Endothelial cell of hepatic sinusoid (primary cell): ENCODE measurements at regions not wholly inside any gene's neighbourhood (a gene's known extent, or its start where the extent isn't known, plus 50 kb on each side); places are given as distances from the start of the nearest gene placed in this dataset.

Experiments
- in situ Hi-C: cut with HindIII; loops from 2 replicates; pipeline ENCODE4 v1.10.0; 2017; ENCODE audit warnings: low sequenced_read_pairs

DNA sequence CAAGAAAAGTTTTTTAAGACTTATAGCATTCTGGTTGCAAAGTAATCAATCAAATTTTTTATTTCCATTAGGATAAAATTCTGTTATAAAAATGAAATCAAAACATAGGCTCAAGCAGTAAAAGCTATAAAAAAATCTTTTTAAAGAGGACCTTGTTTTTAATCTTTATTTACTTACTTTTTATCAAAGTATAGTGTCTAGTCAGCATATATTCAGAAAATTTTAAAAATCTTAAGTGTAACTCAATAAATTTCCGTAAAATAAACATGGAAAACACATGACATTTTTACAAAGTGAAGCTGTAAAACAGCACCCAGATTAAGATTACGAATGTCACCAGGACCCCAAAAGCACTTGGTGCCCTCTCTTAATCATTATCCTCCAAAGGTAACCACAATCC, 302.4 kb downstream of the TMEM161B start:
- in situ Hi-C loops: no loop called here

DNA sequence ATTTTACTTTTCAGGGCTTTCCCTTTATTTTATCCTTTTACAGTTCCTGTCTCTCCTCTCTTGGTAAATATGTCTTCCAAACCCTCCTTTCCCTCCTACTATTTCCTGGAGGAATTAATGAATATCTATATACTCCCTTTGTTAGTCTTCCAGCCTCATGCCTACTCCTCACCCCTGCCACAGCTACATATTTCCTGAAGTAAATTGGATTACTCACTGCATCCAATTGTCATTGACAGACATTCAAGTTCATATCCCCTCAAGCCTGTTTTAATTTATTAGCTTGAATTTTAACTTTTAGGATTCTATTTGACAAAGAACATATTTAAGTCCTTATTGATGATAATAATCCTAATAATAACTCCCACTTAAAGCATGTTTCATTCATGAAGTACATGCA, 314.5 kb downstream of the TMEM161B start:
- in situ Hi-C loops: no loop called here

DNA sequence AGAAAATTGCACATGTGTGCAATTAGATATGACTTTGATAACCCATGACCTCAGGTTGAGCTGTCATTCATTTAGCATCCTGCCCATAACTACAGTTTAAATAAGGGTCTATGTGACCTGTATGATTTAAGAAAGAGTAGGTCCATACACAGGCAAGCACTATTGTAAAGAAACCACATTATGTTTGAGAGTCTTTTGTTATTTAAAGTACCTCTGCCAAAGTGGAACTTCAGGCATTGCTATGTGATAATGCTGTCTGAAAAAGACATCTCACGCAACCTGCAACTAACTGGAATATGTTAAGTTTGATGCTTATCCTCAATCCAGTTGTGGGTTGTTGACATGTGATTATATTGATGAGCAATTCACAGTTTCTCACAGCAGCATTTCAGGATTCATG, 317.0 kb downstream of the TMEM161B start:
- in situ Hi-C loops: no loop called here

- in situ Hi-C loops: no loop called here
These were observed 318.7 kb downstream of the TMEM161B start for GRCh38 chr5:87949676-87950631.

- in situ Hi-C loops: no loop called here
These were observed 320.2 kb downstream of the TMEM161B start for GRCh38 chr5:87948486-87948885.

- in situ Hi-C loops: no loop called here
These were observed 322.4 kb downstream of the TMEM161B start for GRCh38 chr5:87946271-87946670.

DNA sequence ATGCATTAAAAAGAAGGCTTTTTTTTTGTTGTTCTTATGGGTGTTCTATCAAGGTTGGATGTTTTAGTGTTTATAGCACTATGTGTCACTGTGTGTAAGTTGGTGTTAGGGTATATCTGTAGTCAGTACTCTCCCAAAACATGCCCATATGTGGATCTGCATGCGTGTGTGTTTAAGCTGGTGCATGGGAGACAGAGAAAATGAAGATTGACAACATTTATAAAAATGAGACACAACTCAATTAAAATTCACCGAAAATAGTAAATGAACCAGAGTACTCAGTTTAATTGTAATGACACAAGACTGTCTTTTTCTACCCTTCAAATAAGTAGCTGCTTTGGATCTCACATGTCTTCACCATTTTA, 323.4 kb downstream of the TMEM161B start:
- in situ Hi-C loops: no loop called here

DNA sequence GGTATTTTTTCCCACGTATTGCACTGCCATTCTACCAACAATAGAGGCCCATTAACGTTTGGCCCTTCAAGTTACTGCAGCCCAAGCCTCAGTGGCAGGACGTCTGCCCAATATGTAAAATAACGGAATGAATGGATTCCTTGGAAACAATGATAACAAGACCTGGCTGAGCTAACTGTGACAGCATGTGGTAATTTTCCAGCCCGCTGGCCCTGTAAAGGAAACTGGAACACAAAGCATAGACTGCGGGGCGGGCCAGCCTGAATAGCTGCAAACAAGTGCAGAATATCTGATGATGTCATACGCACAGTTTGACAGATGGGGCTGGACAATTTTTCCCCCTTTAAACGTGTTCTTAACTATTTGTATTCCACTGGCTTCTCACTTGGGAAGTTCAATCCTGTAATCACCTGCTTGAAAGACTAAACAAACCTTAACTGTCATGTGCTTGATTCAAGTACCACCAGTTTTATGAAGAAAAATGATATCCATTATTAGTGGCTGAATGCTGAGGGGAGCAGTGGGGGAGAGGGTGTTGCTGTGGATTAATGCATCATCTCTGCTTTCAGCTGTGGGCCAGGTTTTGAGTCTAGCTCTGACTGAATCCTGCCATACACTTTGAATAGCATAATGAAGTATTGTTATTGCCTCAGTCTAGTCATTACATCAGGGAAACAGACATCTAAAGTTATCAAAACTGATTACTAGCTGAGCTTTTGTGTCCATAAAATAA, 323.9 kb downstream of the TMEM161B start:
- in situ Hi-C loops: no loop called here

GRCh38 chr5:87940775-87941174, 327.9 kb downstream of the TMEM161B start:
- in situ Hi-C loops: no loop called here

DNA sequence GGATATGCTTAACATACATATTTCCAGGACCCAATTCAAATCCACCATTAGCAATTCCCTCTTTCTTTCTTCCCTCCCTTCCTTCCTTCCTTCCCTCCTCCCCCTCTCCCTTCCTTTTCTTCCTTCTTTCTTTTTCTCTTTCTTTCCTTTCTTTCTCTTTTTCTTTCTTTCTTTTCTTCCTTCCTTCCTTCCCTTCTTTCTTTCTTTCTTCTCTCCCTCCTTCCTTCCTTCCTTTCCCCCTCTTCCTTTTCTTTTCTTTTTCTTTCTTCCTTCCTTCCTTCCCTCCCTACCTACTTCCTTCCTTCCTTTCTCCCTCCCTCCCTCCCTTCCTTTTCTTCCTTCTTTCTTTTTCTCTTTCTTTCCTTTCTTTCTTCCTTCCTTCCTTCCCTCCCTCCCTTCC, 332.0 kb downstream of the TMEM161B start:
- in situ Hi-C loops: no loop called here

- in situ Hi-C loops: no loop called here
These were observed 344.2 kb downstream of the TMEM161B start for GRCh38 chr5:87924436-87924835.

DNA sequence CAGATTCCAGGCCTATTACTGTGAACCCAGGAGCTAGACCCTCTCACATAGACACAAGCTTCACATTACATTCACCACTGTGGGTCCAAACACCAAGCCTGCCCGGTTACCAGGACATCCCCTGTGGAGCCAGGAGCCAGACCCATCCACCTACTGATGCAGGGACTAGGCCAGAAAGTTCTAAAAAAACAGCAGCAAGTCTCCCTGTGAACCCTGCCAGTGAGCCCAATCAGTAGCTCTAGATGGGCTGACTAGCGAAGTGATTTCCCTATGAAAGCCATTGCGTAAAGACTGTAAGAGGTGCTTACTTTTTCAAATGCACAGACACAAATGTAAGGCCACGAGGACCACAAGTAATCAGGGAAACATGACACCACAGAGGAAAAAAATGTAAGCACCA, 352.3 kb downstream of the TMEM161B start:
- in situ Hi-C loops: no loop called here

GRCh38 chr5:87912419-87912818, 356.2 kb downstream of the TMEM161B start:
- in situ Hi-C loops: no loop called here

DNA sequence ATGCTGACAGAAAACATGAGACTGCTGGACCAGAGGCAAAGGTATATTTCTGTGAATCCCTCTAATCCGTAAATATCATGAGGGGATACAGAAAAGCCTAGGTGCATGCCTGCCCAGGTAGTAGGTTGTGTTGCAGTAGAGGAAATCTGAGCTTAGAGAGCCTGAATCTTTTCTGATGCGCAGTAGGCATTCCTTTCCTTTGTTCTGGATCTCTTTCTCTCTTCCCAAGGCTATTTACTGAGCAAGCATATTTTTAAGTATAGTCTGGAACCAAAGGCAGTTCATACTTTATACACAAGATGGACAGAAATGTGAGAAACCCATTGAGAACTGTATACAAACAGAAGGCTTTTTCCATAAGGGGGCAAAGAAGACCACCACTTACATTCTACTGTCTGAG, 359.3 kb downstream of the TMEM161B start:
- in situ Hi-C loops: no loop called here

DNA sequence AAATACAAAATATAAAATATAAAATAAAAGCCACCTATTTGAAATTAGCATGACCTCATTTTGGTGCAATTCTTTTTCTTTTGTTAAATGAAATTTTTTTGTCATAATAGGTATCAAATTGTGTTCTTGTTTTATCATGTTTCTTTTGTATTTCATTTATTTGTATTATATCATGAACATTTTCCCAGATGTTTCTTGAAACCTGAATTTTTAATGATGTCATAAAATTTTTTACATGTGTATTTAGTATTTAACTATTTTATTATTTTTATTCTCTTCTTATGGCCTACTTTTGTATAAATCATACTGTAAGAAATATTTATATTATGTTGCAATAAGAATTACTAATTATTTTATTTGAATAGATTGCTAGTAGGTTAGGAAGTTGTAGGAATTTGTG, 361.7 kb downstream of the TMEM161B start:
- in situ Hi-C loops: no loop called here

GRCh38 chr5:87900419-87900818, 368.2 kb downstream of the TMEM161B start:
- in situ Hi-C loops: no loop called here

DNA sequence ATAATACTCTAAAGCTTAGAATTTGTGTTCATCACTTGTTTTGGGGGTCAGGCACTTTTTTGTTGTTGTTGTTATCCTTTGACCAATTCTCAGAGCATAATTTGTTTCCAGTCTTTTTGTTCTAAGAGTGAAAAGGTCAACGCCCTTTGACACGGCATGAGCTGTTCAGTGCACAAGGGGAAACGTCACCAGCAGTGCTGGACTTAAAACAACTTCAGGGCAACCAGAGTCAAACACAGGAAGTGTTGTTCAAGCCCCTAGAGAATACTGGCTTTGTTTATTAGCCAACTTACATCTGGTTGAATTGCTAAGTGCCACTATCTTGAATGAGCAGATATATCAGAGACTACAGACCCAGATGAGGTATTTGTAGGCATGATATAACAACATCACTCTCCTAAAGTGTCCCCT, 368.9 kb downstream of the TMEM161B start:
- in situ Hi-C loops: no loop called here

GRCh38 chr5:87899208-87899661, 369.4 kb downstream of the TMEM161B start:
- in situ Hi-C loops: no loop called here

GRCh38 chr5:87898574-87898973, 370.1 kb downstream of the TMEM161B start:
- in situ Hi-C loops: no loop called here

- in situ Hi-C loops: no loop called here
These were observed 380.5 kb downstream of the TMEM161B start for GRCh38 chr5:87888139-87888538.

DNA sequence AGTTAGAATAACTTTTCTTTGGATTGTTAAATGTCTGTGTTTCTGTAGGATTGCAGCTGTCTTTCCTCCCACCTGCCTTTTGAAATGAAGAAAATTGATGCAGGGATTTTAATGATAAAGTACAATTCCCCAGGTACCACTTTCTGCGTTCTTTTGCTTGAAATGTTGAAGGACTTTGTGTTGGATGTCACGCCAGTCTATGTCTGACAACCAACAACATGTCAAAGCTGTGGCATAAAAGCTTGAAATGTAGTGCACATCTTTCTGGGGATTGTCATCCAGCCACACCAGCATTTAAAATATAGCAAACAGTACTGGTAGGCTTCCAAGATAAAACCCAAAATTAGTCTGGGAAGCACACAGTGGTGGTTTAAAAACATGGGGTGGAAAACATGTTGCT, 381.4 kb downstream of the TMEM161B start:
- in situ Hi-C loops: no loop called here

- in situ Hi-C loops: no loop called here
These were observed 382.5 kb downstream of the TMEM161B start for GRCh38 chr5:87886164-87886563.
